IMR-90 (cell line): ENCODE measurements at regions not wholly inside any gene's neighbourhood (a gene's known extent, or its start where the extent isn't known, plus 50 kb on each side); places are given as distances from the start of the nearest gene placed in this dataset.

Source experiments
- ATAC-seq: fragments of 200-7000 bp; cut with Tn5 transposase; 2 replicates; pipeline ENCODE4 v1.9.1; 2020; ENCODE audit warnings: low read depth, mild to moderate bottlenecking, moderate library complexity
- BruUV-seq: library from RNA; stranded (reverse); fragments of 400-500 nt; replicated peaks from 2 replicates; lab custom pipeline; 2021; lab: Mats Ljungman, UMichigan
- CTCF ChIA-PET: fragments of 300-600 bp; formaldehyde crosslinking; extraction: SDS; loops from one replicate; lab custom pipeline; 2021; ENCODE audit warnings: antibody characterized with exemption; lab: Yijun Ruan, JAX
- POLR2A ChIA-PET: fragments of 300-600 bp; sonication (Branson Sonifier 250); formaldehyde crosslinking; loops from one replicate; lab custom pipeline; 2022; ENCODE audit warnings: antibody characterized with exemption; ENCODE audit not compliant: unreplicated experiment; lab: Charles Lee
- DNase-seq: peaks from one replicate; pipeline ENCODE4 v3.0.0; 2013
- H2AFZ ChIP-seq: replicated peaks from 2 replicates; pipeline ENCODE3; 2013; ENCODE audit warnings: low read length, mild to moderate bottlenecking; ENCODE audit not compliant: poor library complexity
- H2AK5ac ChIP-seq: 2 replicates; pipeline ENCODE4 v1.6.1; 2013; ENCODE audit warnings: low read depth, low read length, inconsistent platforms
- H2AK9ac ChIP-seq: replicated peaks from 2 replicates; pipeline ENCODE3; 2013; ENCODE audit warnings: mild to moderate bottlenecking, low read depth, low read length, moderate library complexity; ENCODE audit not compliant: poor library complexity
- H2BK120ac ChIP-seq: 2 replicates; pipeline ENCODE4 v1.6.1; 2013; ENCODE audit warnings: low read depth, low read length, inconsistent platforms
- H2BK15ac ChIP-seq: 3 replicates; pipeline ENCODE4 v1.6.1; 2013; ENCODE audit warnings: low read depth, low read length, inconsistent platforms
- H2BK20ac ChIP-seq: 2 replicates; pipeline ENCODE4 v1.6.1; 2013; ENCODE audit warnings: low read depth, mild to moderate bottlenecking, inconsistent platforms, low read length, moderate library complexity
- H2BK5ac ChIP-seq: 2 replicates; pipeline ENCODE4 v1.6.1; 2013; ENCODE audit warnings: mild to moderate bottlenecking, low read depth, low read length, inconsistent platforms; ENCODE audit not compliant: poor library complexity, severe bottlenecking
- H3K14ac ChIP-seq: replicated peaks from 2 replicates; pipeline ENCODE4 v1.6.1; 2013; ENCODE audit warnings: low read depth, low read length, inconsistent platforms
- H3K18ac ChIP-seq: 2 replicates; pipeline ENCODE4 v1.6.1; 2013; ENCODE audit warnings: low read depth, low read length, control low read depth
- H3K23ac ChIP-seq: 2 replicates; pipeline ENCODE4 v1.6.1; 2013; ENCODE audit warnings: low read depth, low read length, inconsistent platforms
- H3K27ac ChIP-seq: 2 replicates; pipeline ENCODE4 v1.5.1; 2013; ENCODE audit warnings: mild to moderate bottlenecking, control low read depth, low read length; ENCODE audit not compliant: insufficient read depth
- H3K27me3 ChIP-seq: 2 replicates; pipeline ENCODE4 v1.6.1; 2013; ENCODE audit warnings: low read length; ENCODE audit not compliant: control insufficient read depth, insufficient read depth
- H3K36me3 ChIP-seq: 2 replicates; pipeline ENCODE4 v1.6.1; 2013; ENCODE audit warnings: low read length, mixed read lengths; ENCODE audit not compliant: control insufficient read depth, insufficient read depth
- H3K4ac ChIP-seq: 2 replicates; pipeline ENCODE4 v1.6.1; 2013; ENCODE audit warnings: low read depth, low read length, inconsistent platforms
- H3K4me1 ChIP-seq: 2 replicates; pipeline ENCODE4 v1.6.1; 2013; ENCODE audit warnings: low read length, mixed read lengths; ENCODE audit not compliant: control insufficient read depth, insufficient read depth
- H3K4me2 ChIP-seq: 2 replicates; pipeline ENCODE4 v1.6.1; 2013; ENCODE audit warnings: low read depth, mild to moderate bottlenecking, control low read depth, low read length, moderate library complexity
- H3K4me3 ChIP-seq: 2 replicates; pipeline ENCODE4 v1.5.1; 2013; ENCODE audit warnings: low read depth, mild to moderate bottlenecking, control low read depth, low read length, moderate library complexity; ENCODE audit not compliant: insufficient read depth
- H3K56ac ChIP-seq: 2 replicates; pipeline ENCODE4 v1.6.1; 2013; ENCODE audit warnings: low read length, inconsistent platforms; ENCODE audit not compliant: insufficient read depth; ENCODE audit errors: extremely low read depth
- H3K79me1 ChIP-seq, 2 experiments: 2 replicates each; pipeline ENCODE4 v1.6.1; 2013; ENCODE audit warnings: low read length in 2 of 2, inconsistent platforms in 1 of 2, low read depth in 1 of 2
- H3K9ac ChIP-seq: 2 replicates; pipeline ENCODE4 v1.6.1; 2013; ENCODE audit warnings: low read depth, low read length, control low read depth
- H3K9me1 ChIP-seq: 2 replicates; pipeline ENCODE4 v1.6.1; 2013; ENCODE audit warnings: low read length, inconsistent platforms; ENCODE audit not compliant: insufficient read depth
- H3K9me3 ChIP-seq: 2 replicates; pipeline ENCODE4 v1.6.1; 2013; ENCODE audit warnings: low read length; ENCODE audit not compliant: control insufficient read depth, insufficient read depth
- H4K20me1 ChIP-seq: 2 replicates; pipeline ENCODE4 v1.6.1; 2013; ENCODE audit warnings: low read length, inconsistent platforms; ENCODE audit not compliant: insufficient read depth
- H4K5ac ChIP-seq: 2 replicates; pipeline ENCODE4 v1.6.1; 2013; ENCODE audit warnings: mild to moderate bottlenecking, low read depth, low read length, control low read depth
- H4K8ac ChIP-seq, 2 experiments: 2 replicates each; pipeline ENCODE4 v1.6.1; 2013; ENCODE audit warnings: low read depth in 2 of 2, low read length in 2 of 2, control low read depth in 1 of 2, inconsistent platforms in 1 of 2
- H4K91ac ChIP-seq: 2 replicates; pipeline ENCODE4 v1.6.1; 2013; ENCODE audit warnings: low read depth, low read length, inconsistent platforms; ENCODE audit not compliant: insufficient read depth
- BHLHE40 ChIP-seq: fragments of 150-350 bp; IDR thresholded peaks from 2 replicates; pipeline ENCODE4 v1.6.1; 2016; ENCODE audit warnings: mild to moderate bottlenecking, low read depth, low read length
- CEBPB ChIP-seq: IDR thresholded peaks from 2 replicates; pipeline ENCODE4 v1.6.1; 2012; ENCODE audit warnings: low read depth, low read length, improper control_type of control experiment
- CHD1 ChIP-seq: IDR thresholded peaks from 2 replicates; pipeline ENCODE4 v1.6.1; 2012; ENCODE audit warnings: low read depth, low read length, improper control_type of control experiment
- CTCF ChIP-seq: conservative IDR thresholded peaks from 2 replicates; pipeline ENCODE4 v1.5.1; 2012; ENCODE audit warnings: mild to moderate bottlenecking, low read depth, low read length, improper control_type of control experiment
- ELK1 ChIP-seq: fragments of 150-350 bp; IDR thresholded peaks from 2 replicates; pipeline ENCODE4 v1.6.1; 2016; ENCODE audit warnings: low read depth, mild to moderate bottlenecking, low read length, moderate library complexity, borderline replicate concordance
- FOS ChIP-seq: fragments of 150-350 bp; IDR thresholded peaks from 2 replicates; pipeline ENCODE4 v1.6.1; 2016; ENCODE audit warnings: low read depth, low read length
- MAFK ChIP-seq: IDR thresholded peaks from 2 replicates; pipeline ENCODE4 v1.6.1; 2012; ENCODE audit warnings: low read depth, low read length, improper control_type of control experiment
- MAZ ChIP-seq: IDR thresholded peaks from 2 replicates; pipeline ENCODE4 v1.6.1; 2012; ENCODE audit warnings: low read depth, mild to moderate bottlenecking, low read length, improper control_type of control experiment, moderate library complexity, borderline replicate concordance
- MXI1 ChIP-seq: IDR thresholded peaks from 2 replicates; pipeline ENCODE4 v1.6.1; 2012; ENCODE audit warnings: low read depth, mild to moderate bottlenecking, low read length, moderate library complexity, borderline replicate concordance
- NFE2L2 ChIP-seq: fragments of 150-350 bp; IDR thresholded peaks from 2 replicates; pipeline ENCODE4 v1.6.1; 2016; ENCODE audit warnings: low read depth, mild to moderate bottlenecking, low read length
- POLR2A ChIP-seq: IDR thresholded peaks from 2 replicates; pipeline ENCODE4 v1.6.1; 2012; ENCODE audit warnings: mild to moderate bottlenecking, low read depth, low read length
- RAD21 ChIP-seq: IDR thresholded peaks from 2 replicates; pipeline ENCODE4 v1.6.1; 2012; ENCODE audit warnings: low read length, improper control_type of control experiment
- RCOR1 ChIP-seq: IDR thresholded peaks from 2 replicates; pipeline ENCODE4 v1.6.1; 2012; ENCODE audit warnings: mild to moderate bottlenecking, low read length, improper control_type of control experiment; ENCODE audit not compliant: insufficient replicate concordance
- RFX5 ChIP-seq: IDR thresholded peaks from 2 replicates; pipeline ENCODE4 v1.8.0; 2012; ENCODE audit warnings: low read depth, mild to moderate bottlenecking, low read length, moderate library complexity
- SMC3 ChIP-seq: fragments of 150-350 bp; IDR thresholded peaks from 2 replicates; pipeline ENCODE4 v1.6.1; 2016; ENCODE audit warnings: low read depth, mild to moderate bottlenecking, antibody characterized with exemption, low read length, moderate library complexity
- USF2 ChIP-seq: fragments of 150-350 bp; IDR thresholded peaks from 2 replicates; pipeline ENCODE4 v1.6.1; 2017; ENCODE audit warnings: mild to moderate bottlenecking, antibody characterized with exemption, low read length, low read depth
- WGBS, 2 experiments: methylation state at CpG; one replicate each; pipeline versions ENCODE4 v1.1.5 to v1.1.7; 2013; ENCODE audit warnings: missing lambda C conversion rate in 2 of 2; ENCODE audit not compliant: insufficient read length in 1 of 2; ENCODE audit errors: extremely low coverage in 2 of 2; 5-methylcytosine and 5-hydroxymethylcytosine counted together
- dilution Hi-C: fragments of 300-500 bp; cut with HindIII; formaldehyde crosslinking; loops from one replicate; pipeline ENCODE4 v1.14.3; 2018; ENCODE audit warnings: low sequenced_read_pairs; ENCODE audit not compliant: unreplicated experiment
- in situ Hi-C: fragments of 300-500 bp; cut with MboI; formaldehyde crosslinking; loops from 3 replicates; pipeline ENCODE4 v1.14.3; 2019; ENCODE audit warnings: low sequenced_read_pairs, inconsistent platforms, mixed read lengths
- intact Hi-C: fragments of 100-400 bp; cut with micrococcal nuclease; formaldehyde crosslinking; loops from 2 replicates; pipeline ENCODE4 v1.10.0; 2022

- H3K4me1 ChIP-seq = no peaks in the 10 kb centered on the region
- no peak for TF ChIP-seq NFE2L2
- no peak for TF ChIP-seq CEBPB
- TF ChIP-seq POLR2A = no peak
- no peak for TF ChIP-seq FOS
- TF ChIP-seq MAZ = no peak
- TF ChIP-seq MAFK = no peak
- TF ChIP-seq BHLHE40 = no peak
- no peak for TF ChIP-seq ELK1
- no peak for TF ChIP-seq MXI1
- no peak for TF ChIP-seq CHD1
- no peak for TF ChIP-seq RAD21
- no peak for TF ChIP-seq USF2
- TF ChIP-seq RFX5 = no peak
- TF ChIP-seq RCOR1 = no peak
- no peak for TF ChIP-seq CTCF
- TF ChIP-seq SMC3 = no peak
- H3K23ac ChIP-seq = no peak overlapping the region
- no peak overlapping the region for H2BK15ac ChIP-seq
- ATAC-seq = no peak
- H2BK120ac ChIP-seq = no peak overlapping the region
- H3K27ac ChIP-seq = no peak overlapping the region
- DNase-seq = no peak
- H3K36me3 ChIP-seq = no peaks in the 10 kb centered on the region
- H3K4ac ChIP-seq = no peak overlapping the region
- peaks cover 15% of the 10 kb centered on the region for H3K27me3 ChIP-seq
- H3K9ac ChIP-seq = no peak overlapping the region
- no peaks in the 10 kb centered on the region for H3K79me1 ChIP-seq
- dilution Hi-C loops = no loop called here
- in situ Hi-C loops = no loop called here
- no peak overlapping the region for H3K18ac ChIP-seq
- no peak overlapping the region for H3K14ac ChIP-seq
- intact Hi-C loops = no loop called here
- no peak overlapping the region for H2AK9ac ChIP-seq
- POLR2A ChIA-PET = no interaction called here
- CTCF ChIA-PET = no interaction called here
- H2AFZ ChIP-seq = no peak overlapping the region
- no peak overlapping the region for H2AK5ac ChIP-seq
- no peak overlapping the region for H4K5ac ChIP-seq
- no peak overlapping the region for H2BK20ac ChIP-seq
- no CpG with 5 or more reads among the region's 3 CpGs for WGBS, 2 experiments
- no peak overlapping the region for H2BK5ac ChIP-seq
- H3K9me1 ChIP-seq = no peaks in the 10 kb centered on the region
- H3K4me3 ChIP-seq = no peak overlapping the region
- H3K4me2 ChIP-seq = no peak overlapping the region
- no peak overlapping the region for H4K91ac ChIP-seq
- H3K56ac ChIP-seq = no peak overlapping the region
- H3K9me3 ChIP-seq = no peaks in the 10 kb centered on the region; the same call in 1 of the 2 replicates
- H4K8ac ChIP-seq = no peak overlapping the region
- BruUV-seq = no TSS peak
- no peaks in the 10 kb centered on the region for H4K20me1 ChIP-seq
Observed at GRCh38 chr6:33507261-33507660, 52.9 kb downstream of the ZBTB9 start.
